ENCODE measurements at regions not wholly inside any gene's neighbourhood (a gene's known extent, or its start where the extent isn't known, plus 50 kb on each side); places are given as distances from the start of the nearest gene placed in this dataset.

- DNase-seq (ENCODE audit: low read depth in 2 of 2) = no peak
These were observed 160.6 kb upstream of the COL21A1 start for GRCh38 chr6:56407883-56408410.

GRCh38 chr6:56406276-56407269, 159.2 kb upstream of the COL21A1 start:
- no peak for DNase-seq (ENCODE audit: low read depth in 2 of 2)

GRCh38 chr6:56404599-56404998, 157.2 kb upstream of the COL21A1 start:
- no peak for DNase-seq (ENCODE audit: low read depth in 2 of 2)

DNA sequence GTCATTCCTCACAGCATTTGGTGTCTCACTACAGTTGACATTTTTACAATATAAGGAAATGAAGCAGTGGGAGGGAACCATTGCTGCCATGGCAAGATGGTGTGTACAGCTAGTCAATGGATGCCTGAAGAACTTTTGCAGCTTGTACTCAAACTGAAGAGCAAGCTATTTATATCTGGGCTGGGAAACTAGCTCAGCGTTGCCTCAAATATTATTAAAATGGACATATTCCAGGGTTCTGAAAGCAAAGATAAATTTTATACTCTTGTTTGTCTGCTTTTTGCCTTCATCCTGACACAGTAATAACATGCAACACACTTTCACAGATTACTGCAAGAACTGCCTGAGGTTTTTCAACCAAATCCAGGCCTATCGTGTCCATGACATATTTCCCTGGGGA, 156.4 kb upstream of the COL21A1 start:
- no peak for DNase-seq (ENCODE audit: low read depth in 2 of 2)

DNA sequence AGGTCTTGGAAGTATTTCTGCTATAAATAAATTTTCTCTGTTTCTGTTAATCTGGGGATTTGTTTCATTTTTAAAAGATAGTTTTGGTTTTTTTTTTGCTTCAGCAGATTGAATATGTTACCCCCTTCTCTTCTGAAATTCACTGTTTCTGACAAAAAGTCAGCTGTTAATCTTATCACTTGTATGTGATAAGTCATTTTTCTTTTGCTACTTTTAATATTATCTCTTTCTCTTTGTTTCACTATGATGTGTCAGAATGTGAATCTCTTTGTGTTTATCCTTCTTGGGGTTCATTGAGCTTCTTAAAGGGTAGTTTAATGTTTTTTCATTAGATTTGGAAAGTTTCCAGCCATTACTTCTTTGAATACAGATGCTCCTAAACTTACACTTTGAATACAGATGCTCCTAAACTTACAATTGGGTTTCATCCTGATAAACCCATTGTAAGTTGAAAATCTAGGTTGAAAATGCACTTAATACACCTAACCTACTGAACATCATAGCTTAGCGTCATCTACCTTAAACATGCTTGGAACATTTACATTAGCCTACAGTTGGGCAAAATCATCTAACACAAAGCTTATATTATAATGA, 154.2 kb upstream of the COL21A1 start:
- DNase-seq (ENCODE audit: low read depth in 2 of 2) = no peak

GRCh38 chr6:56400273-56400672, 152.9 kb upstream of the COL21A1 start:
- DNase-seq (ENCODE audit: low read depth in 2 of 2) = no peak

- DNase-seq (ENCODE audit: low read depth in 2 of 2) = no peak
These were observed 152.4 kb upstream of the COL21A1 start for GRCh38 chr6:56399672-56400263.

DNA sequence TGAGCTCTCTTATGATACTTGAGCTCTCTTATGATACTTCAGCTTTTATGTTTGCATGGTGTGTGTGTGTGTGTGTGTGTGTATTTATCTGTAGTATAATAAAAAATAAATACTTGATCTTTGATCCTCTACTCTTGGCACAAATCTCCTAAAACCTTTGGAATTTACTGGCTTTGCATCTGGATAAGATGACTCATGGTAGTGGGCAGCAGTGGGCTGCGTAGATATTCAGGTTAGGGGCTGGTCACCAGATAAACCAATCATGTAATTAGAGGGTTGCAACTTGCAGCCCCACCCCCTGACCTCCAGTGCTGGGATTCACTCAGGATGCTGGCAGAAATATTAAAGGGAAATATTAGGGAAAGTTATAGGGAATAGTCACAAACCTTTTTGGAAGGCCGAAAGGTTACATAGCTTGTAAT, 151.9 kb upstream of the COL21A1 start:
- DNase-seq (ENCODE audit: low read depth in 2 of 2) = no peak

DNA sequence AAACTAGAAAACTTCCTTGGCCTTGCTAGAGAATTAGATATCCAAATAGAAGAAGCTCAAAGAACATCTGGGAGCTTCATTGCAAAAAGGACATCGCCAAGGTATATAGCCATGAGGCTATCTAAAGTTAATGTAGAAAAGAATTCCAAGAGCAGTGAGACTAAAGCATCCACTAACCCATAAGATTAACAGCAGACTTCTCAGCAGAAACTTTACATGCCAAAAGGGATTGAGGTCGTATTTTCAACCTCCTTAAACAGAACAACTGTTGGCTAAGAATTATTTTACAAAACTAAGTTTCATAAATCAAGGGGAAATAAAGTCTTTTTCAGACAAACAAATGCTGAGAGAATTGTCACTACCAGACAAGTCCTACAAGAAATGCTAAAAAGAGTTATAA, 149.1 kb upstream of the COL21A1 start:
- no peak for DNase-seq (ENCODE audit: low read depth in 2 of 2)

DNA sequence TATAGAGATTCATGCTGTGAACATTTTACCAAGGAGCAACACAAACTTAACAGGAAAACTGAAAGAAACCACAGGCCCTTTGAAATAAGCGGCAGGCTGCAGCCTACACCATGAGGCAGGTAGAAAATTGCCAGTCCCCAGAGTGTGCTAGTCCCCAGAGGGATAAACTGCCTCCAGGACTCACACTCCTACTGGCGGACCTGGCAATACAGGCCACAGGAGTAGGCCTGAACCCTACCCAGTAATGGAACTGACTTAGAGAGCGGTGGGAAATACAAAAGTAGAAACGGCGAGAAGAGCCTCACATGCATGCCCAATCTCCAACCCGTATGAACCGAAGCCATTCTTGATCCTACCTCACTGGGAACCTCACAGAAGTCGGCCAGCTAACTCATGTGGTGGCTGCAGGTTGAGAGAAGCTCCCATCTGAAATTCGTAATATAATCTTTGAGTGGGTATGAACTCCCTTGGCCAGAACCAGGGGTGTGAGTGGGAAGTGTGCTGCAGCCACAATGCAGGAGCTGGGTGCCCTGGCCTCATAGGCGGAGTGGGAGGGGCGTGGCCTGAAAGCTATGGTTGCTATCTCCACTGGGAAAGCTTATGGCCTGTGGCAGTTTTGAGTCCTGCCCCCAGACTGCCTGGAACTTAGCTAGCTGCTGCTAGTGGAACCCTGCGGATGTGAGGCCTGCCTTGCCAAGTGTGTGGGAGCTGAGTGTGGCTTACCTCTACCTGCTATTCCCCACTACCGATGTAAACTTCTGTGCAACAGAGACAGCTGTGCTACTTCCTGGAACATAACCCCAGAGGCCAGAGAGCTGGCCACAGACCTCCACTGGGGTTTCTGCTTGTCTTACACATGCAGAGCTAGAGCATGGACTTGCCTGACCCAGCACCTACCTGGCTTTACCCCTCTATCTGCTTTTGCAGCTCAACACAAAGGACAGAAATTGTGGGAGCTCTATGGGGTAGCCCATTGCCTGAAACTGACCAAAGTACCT, 146.5 kb upstream of the COL21A1 start:
- no peak for DNase-seq (ENCODE audit: low read depth in 2 of 2)

GRCh38 chr6:56388415-56388755, 141.0 kb upstream of the COL21A1 start:
- no peak for DNase-seq (ENCODE audit: low read depth in 2 of 2)

GRCh38 chr6:56387621-56388414, 140.4 kb upstream of the COL21A1 start:
- no peak for DNase-seq (ENCODE audit: low read depth in 2 of 2)

DNA sequence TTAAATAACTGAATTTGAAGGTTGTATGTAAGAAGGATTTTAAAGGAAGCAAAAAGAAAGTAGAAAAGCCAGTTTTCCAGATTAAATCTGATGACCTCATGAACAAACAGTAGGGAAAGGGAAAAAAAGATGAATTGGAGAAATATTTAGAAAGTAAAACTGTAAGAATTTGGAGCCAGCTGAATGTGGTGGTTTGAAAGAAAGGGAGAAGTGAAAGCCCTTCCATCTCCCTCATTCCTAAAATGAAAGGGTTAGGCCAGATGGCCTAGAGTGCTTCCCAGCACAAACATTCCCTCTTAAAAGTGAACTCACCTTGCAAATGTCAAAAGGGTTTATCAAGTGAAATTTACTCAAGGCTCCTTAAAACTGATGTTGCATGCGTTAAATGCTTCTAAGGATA, 139.3 kb upstream of the COL21A1 start:
- no peak for DNase-seq (ENCODE audit: low read depth in 2 of 2)

DNA sequence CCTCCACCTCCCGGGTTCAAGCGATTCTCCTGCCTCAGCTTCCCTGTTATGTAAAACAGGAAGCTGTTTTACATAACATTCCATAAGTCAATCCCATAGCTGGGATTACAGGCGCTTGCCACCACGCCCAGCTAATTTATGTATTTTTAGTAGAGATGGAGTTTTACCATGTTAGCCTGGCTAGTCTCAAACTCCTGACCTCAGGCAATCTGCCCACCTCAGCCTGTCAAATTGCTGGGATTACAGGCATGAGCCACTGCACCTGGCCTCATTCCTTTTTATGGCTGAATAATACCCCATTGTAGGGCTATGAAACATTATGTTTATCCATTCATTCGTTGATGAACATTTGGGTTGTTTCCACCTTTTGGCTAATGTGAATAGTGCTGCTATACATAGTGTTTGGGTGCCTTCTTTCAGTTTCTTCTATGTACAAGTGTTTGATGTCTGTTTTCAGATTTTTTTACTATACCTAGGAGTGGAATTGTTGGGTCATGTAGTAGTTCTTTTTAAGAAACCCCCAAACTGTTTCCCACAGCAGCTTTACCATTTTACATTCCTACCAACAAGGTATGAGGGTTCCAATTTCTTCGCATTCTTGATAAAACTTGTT, 138.7 kb upstream of the COL21A1 start:
- no peak for DNase-seq (ENCODE audit: low read depth in 2 of 2)

- no peak for DNase-seq (ENCODE audit: low read depth in 2 of 2)
These were observed 135.8 kb upstream of the COL21A1 start for GRCh38 chr6:56383160-56383559.

DNA sequence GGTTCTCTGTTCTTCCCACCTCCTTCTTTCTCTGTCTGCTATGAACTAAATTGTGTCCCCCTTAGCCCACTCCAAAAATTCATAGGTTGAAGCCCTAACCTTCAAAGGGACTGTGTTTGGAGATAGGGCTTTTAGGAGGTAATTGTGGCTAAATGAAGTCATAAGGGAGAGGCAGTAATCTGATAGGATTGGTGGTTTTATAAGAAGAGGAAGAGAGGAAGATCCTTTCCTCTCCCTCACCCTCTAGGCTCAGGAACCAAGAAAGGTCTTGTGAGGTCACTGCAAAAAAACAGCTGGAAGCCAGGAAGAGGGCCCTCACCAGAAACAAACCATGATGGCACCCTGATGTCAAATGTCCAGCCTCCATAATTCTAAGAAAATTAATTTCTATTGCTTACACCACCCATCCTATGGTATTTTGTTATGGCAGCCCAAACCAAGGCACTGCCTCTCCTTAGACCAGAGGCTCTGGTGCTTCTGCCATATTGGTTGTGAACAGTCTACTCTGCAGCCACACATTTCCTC, 135.1 kb upstream of the COL21A1 start:
- no peak for DNase-seq (ENCODE audit: low read depth in 2 of 2)

GRCh38 chr6:56381801-56382251, 134.4 kb upstream of the COL21A1 start:
- DNase-seq (ENCODE audit: low read depth in 2 of 2) = no peak

- DNase-seq (ENCODE audit: low read depth in 2 of 2) = no peak
These were observed 133.1 kb upstream of the COL21A1 start for GRCh38 chr6:56380476-56380875.

- DNase-seq (ENCODE audit: low read depth in 2 of 2) = no peak
These were observed 131.7 kb upstream of the COL21A1 start for GRCh38 chr6:56378966-56379585.
